Fibroblast of lung (primary cell): ENCODE measurements at regions not wholly inside any gene's neighbourhood (a gene's known extent, or its start where the extent isn't known, plus 50 kb on each side); places are given as distances from the start of the nearest gene placed in this dataset.

ENCODE experiments used
- DNase-seq, 2 donors: peaks; one replicate each; pipeline versions ENCODE4 v3.0.0 to v3.0.0-alpha.2; 2010; ENCODE audit warnings: low read depth in 2 of 2
- H2AFZ ChIP-seq: 2 replicates; pipeline ENCODE4 v1.5.1; 2012; ENCODE audit warnings: low read length, control low read depth, inconsistent platforms
- H3K27ac ChIP-seq: 2 replicates; pipeline ENCODE4 v1.5.1; 2011; ENCODE audit warnings: low read length, control low read depth; ENCODE audit not compliant: insufficient read depth
- H3K27me3 ChIP-seq: 2 replicates; pipeline ENCODE4 v1.5.1; 2011; ENCODE audit warnings: mild to moderate bottlenecking, low read length; ENCODE audit not compliant: control insufficient read depth, insufficient read depth
- H3K36me3 ChIP-seq: 2 replicates; pipeline ENCODE4 v1.5.1; 2011; ENCODE audit warnings: low read length; ENCODE audit not compliant: control insufficient read depth, insufficient read depth
- H3K4me1 ChIP-seq: 2 replicates; pipeline ENCODE4 v1.5.1; 2011; ENCODE audit warnings: low read length; ENCODE audit not compliant: control insufficient read depth, insufficient read depth; ENCODE audit errors: extremely low read depth
- H3K4me2 ChIP-seq: 2 replicates; pipeline ENCODE4 v1.5.1; 2011; ENCODE audit warnings: low read length, control low read depth; ENCODE audit not compliant: insufficient read depth; ENCODE audit errors: extremely low read depth
- H3K4me3 ChIP-seq, 4 experiments: fragments of 200-600 bp in 1 of 4; sonication (generic) in 1 of 4; replicated peaks in 1 of 4; 2 replicates each; pipeline ENCODE4 v1.5.1; 2011 to 2016; ENCODE audit warnings: low read length in 4 of 4, low read depth in 3 of 4, mild to moderate bottlenecking in 3 of 4, control low read depth in 2 of 4, inconsistent platforms in 1 of 4, mixed read lengths in 1 of 4; ENCODE audit not compliant: insufficient read depth in 1 of 4; ENCODE audit errors: control extremely low read depth in 1 of 4
- H3K79me2 ChIP-seq: 2 replicates; pipeline ENCODE4 v1.5.1; 2012; ENCODE audit warnings: mild to moderate bottlenecking, low read length, inconsistent platforms; ENCODE audit not compliant: control insufficient read depth, insufficient read depth
- H3K9ac ChIP-seq: 2 replicates; pipeline ENCODE4 v1.5.1; 2011; ENCODE audit warnings: mild to moderate bottlenecking, low read length, control low read depth; ENCODE audit not compliant: insufficient read depth
- H3K9me3 ChIP-seq: 2 replicates; pipeline ENCODE4 v1.5.1; 2012; ENCODE audit warnings: low read depth, low read length; ENCODE audit not compliant: control insufficient read depth, insufficient read depth
- H4K20me1 ChIP-seq: 2 replicates; pipeline ENCODE4 v1.5.1; 2011; ENCODE audit warnings: low read length; ENCODE audit not compliant: control insufficient read depth, insufficient read depth; ENCODE audit errors: extremely low read depth
- EZH2 ChIP-seq: IDR thresholded peaks from 2 replicates; pipeline ENCODE4 v1.5.1; 2012; ENCODE audit warnings: low read length, control low read depth, mild to moderate bottlenecking; ENCODE audit errors: missing control alignments
- TF ChIP-seq, protein P1 (sequence below), 2 donors: IDR thresholded peaks in 1 of 2; conservative IDR thresholded peaks in 1 of 2; 1 replicate in 1 of 2; 2 replicates in 1 of 2; pipeline ENCODE4 v1.5.1; 2011 to 2012; ENCODE audit warnings: low read length in 2 of 2, control low read depth in 1 of 2, inconsistent platforms in 1 of 2, low read depth in 1 of 2, mild to moderate bottlenecking in 1 of 2

DNA sequence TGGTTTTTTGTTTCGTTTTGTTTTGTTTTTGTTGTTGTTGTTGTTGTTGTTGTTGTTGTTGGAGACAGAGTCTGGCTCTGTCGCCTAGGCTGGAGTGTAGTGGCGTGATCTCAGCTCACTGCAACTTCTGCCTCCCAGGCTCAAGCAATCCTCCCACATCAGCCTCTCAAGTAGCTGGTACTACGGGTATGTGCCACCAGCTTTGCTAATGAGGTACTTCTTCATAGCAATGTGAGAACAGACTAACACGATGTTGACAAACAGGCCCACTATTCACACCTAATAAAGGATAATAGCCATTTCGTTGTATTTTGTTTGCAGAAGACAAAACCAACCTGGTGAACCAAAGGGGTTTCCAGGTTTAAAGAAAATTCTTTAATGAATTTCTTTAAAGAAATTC, 130.9 kb downstream of the DIRAS2 start:
- Histone ChIP-seq H2AFZ (no peak overlapping the region), H3K36me3 (no peaks in the 10 kb centered on the region), H3K4me1 (no peaks in the 10 kb centered on the region), H3K79me2 (no peaks in the 10 kb centered on the region), H3K4me3 (no peak overlapping the region), H3K9ac (no peak overlapping the region), H4K20me1 (no peaks in the 10 kb centered on the region), H3K27me3 (no peaks in the 10 kb centered on the region), H3K4me2 (no peak overlapping the region), H3K27ac (no peak overlapping the region), H3K9me3 (no peaks in the 10 kb centered on the region)
- TF ChIP-seq, protein P1, sequence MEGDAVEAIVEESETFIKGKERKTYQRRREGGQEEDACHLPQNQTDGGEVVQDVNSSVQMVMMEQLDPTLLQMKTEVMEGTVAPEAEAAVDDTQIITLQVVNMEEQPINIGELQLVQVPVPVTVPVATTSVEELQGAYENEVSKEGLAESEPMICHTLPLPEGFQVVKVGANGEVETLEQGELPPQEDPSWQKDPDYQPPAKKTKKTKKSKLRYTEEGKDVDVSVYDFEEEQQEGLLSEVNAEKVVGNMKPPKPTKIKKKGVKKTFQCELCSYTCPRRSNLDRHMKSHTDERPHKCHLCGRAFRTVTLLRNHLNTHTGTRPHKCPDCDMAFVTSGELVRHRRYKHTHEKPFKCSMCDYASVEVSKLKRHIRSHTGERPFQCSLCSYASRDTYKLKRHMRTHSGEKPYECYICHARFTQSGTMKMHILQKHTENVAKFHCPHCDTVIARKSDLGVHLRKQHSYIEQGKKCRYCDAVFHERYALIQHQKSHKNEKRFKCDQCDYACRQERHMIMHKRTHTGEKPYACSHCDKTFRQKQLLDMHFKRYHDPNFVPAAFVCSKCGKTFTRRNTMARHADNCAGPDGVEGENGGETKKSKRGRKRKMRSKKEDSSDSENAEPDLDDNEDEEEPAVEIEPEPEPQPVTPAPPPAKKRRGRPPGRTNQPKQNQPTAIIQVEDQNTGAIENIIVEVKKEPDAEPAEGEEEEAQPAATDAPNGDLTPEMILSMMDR (conservative IDR thresholded peaks at IDR 0.05 in 1 of 2, IDR thresholded peaks at IDR 0.05 in 1 of 2; ENCODE audit: low read depth in 1 of 2, low read length in 2 of 2): no peak
- no peak for TF ChIP-seq EZH2
- DNase-seq: no peak

DNA sequence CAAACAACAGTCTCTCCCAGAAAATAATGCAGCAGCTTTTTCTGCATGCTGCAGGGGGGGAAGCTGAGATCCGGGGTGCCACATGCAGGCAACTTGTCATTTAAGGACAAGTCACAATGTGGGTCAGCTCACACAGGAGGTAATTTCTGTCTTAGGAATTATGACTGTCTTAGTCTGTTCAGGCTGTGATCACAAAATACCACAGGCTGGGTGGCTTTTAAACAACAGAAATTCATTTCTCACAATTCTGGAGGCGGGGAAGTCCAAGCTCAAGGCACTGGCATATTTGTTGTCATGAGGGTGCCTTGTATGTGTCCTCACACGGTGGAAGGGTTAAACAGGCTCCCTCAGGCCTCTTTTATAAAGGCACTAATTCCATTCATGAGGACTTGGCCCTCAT, 127.7 kb downstream of the DIRAS2 start:
- no peaks in the 10 kb centered on the region for H4K20me1 ChIP-seq
- no peaks in the 10 kb centered on the region for H3K36me3 ChIP-seq
- no peaks in the 10 kb centered on the region for H3K4me1 ChIP-seq
- no peaks in the 10 kb centered on the region for H3K27me3 ChIP-seq
- H2AFZ ChIP-seq: no peak overlapping the region
- no peak for DNase-seq
- no peak overlapping the region for H3K27ac ChIP-seq
- no peaks in the 10 kb centered on the region for H3K9me3 ChIP-seq
- H3K9ac ChIP-seq: no peak overlapping the region
- H3K4me3 ChIP-seq: no peak overlapping the region
- no peak for TF ChIP-seq EZH2
- TF ChIP-seq, protein P1 (conservative IDR thresholded peaks at IDR 0.05 in 1 of 2, IDR thresholded peaks at IDR 0.05 in 1 of 2; ENCODE audit: low read depth in 1 of 2, low read length in 2 of 2): no peak
- H3K4me2 ChIP-seq: no peak overlapping the region
- H3K79me2 ChIP-seq: no peaks in the 10 kb centered on the region

DNA sequence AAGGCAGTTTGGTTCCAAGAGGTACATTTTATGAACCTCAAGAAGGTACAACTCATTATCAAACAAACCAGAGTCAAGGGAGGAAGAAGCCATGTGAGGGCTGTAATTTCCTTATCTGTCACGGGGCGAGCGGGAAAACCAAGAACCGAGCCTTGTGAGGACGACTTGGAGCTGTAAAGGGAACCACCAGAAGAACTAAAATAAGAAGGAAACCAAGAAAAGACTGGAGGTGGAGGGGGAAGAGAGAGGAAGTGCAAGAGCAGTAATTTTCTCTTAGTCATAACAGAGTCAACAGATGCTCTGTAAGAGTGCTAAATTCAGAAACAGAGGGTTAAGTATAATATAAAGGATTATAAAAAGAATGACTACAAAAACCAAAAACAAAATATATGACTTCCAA, 127.1 kb downstream of the DIRAS2 start:
- no peaks in the 10 kb centered on the region for H3K27me3 ChIP-seq
- no peak overlapping the region for H3K4me2 ChIP-seq
- H3K4me3 ChIP-seq: no peak overlapping the region
- H4K20me1 ChIP-seq: no peaks in the 10 kb centered on the region
- H2AFZ ChIP-seq: no peak overlapping the region
- no peak overlapping the region for H3K27ac ChIP-seq
- no peak overlapping the region for H3K9ac ChIP-seq
- TF ChIP-seq, protein P1 (conservative IDR thresholded peaks at IDR 0.05 in 1 of 2, IDR thresholded peaks at IDR 0.05 in 1 of 2; ENCODE audit: low read depth in 1 of 2, low read length in 2 of 2): no peak
- TF ChIP-seq EZH2: no peak
- no peaks in the 10 kb centered on the region for H3K79me2 ChIP-seq
- H3K4me1 ChIP-seq: no peaks in the 10 kb centered on the region
- H3K9me3 ChIP-seq: no peaks in the 10 kb centered on the region
- no peaks in the 10 kb centered on the region for H3K36me3 ChIP-seq
- DNase-seq: no peak
